Spinal cord (tissue), 9 donors: ENCODE measurements at regions not wholly inside any gene's neighbourhood (a gene's known extent, or its start where the extent isn't known, plus 50 kb on each side); places are given as distances from the start of the nearest gene placed in this dataset.
"Not testable (repeated sequence)": the region's sequence is repeated elsewhere in the genome, so short reads cannot be mapped to it uniquely, and the experiment has no call there.

Experiments used
- DNase-seq, 6 donors: peaks; one replicate each; pipeline versions ENCODE4 v3.0.0 to v3.0.0-alpha.2; 2013 to 2015; ENCODE audit warnings: low spot score in 6 of 6, low read depth in 4 of 6
- H3K27ac ChIP-seq: one replicate; pipeline ENCODE4 v1.5.1; 2013; ENCODE audit warnings: low read depth, low read length, control low read depth
- H3K27me3 ChIP-seq: one replicate; pipeline ENCODE4 v1.6.1; 2013; ENCODE audit warnings: low read length; ENCODE audit not compliant: control insufficient read depth, insufficient read depth
- H3K36me3 ChIP-seq: one replicate; pipeline ENCODE4 v1.6.1; 2013; ENCODE audit warnings: low read length; ENCODE audit not compliant: control insufficient read depth, insufficient read depth
- H3K4me1 ChIP-seq: one replicate; pipeline ENCODE4 v1.6.1; 2013; ENCODE audit warnings: low read length; ENCODE audit not compliant: control insufficient read depth, insufficient read depth
- H3K4me3 ChIP-seq: one replicate; pipeline ENCODE4 v1.5.1; 2013; ENCODE audit warnings: low read depth, low read length, control low read depth
- H3K9me3 ChIP-seq: one replicate; pipeline ENCODE4 v1.6.1; 2013; ENCODE audit warnings: low read length; ENCODE audit not compliant: control insufficient read depth, insufficient read depth
- WGBS: methylation state at CpG from one replicate; pipeline ENCODE4 v1.1.5; 2013; ENCODE audit warnings: missing lambda C conversion rate; ENCODE audit not compliant: insufficient coverage; 5-methylcytosine and 5-hydroxymethylcytosine counted together
- donor health status: healthy.

DNA sequence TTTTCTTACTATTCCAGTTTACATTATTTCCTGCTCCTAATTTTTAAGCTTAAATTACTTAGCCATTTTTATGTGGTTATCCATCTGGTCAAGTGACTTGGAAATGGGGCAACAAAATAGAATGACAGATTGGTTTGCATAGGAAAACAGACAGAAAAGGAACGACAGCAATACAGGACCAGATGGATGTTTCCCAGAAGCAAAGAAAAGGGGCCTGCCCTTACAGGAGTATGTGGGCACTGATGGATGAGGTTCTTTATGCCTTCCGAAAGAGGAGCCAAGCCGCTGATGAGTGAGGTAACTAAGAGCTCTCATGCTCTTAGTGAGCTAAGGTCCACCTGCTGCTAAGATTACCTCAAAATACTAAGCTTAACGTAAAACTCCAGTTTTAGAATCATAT lies 339.8 kb downstream of the CNTNAP3B start:
- not testable (repeated sequence) for H3K4me1 ChIP-seq, H3K27ac ChIP-seq, H3K36me3 ChIP-seq, H3K27me3 ChIP-seq, H3K9me3 ChIP-seq, H3K4me3 ChIP-seq
- WGBS: no CpG with 5 or more reads among the region's 4 CpGs
- DNase-seq: peak in 3 of 6 donors; percentile 1 to 72 (median 72)

DNA sequence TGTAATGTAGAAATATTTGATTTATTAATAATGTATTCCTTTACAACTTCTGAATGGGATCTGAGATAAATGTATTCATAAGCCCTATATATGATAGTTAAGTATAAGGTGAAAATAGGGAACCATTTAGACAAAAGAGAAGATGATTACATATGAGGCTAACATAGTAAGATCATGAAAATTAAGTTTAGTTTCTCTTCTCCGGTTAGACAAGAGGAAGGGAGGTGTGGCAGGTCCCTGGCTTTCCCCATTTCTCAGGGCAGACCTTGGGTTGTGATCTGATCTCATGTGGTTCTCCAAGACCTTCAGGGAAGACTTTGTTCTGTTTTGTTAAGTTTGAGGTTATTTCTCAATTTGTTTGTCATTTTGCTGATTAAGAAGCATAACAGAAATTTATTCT lies 341.3 kb downstream of the CNTNAP3B start:
- not testable (repeated sequence) for DNase-seq, H3K9me3 ChIP-seq, H3K27me3 ChIP-seq, H3K27ac ChIP-seq, H3K36me3 ChIP-seq, H3K4me3 ChIP-seq, H3K4me1 ChIP-seq
- no CpG with 5 or more reads among the region's 1 CpG for WGBS

DNA sequence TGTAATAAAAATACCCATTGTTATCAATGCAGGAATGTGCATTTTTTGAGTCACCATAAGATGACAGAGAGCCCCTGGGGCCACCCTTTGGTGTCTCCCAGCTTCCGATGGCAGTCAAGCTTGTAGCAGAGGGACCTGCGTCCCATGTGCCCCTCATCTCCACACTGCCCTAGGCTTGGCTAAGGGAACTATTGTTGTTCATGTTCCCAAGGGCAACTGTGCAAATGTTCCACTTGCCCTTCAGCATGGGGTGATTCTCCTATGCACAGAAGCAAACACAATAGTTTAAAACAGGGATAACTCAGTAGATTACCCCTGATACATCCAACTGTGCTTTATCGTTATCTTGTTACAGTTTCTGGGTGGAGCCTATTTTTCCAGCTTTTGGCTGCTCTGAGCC lies 342.0 kb downstream of the CNTNAP3B start:
- not testable (repeated sequence) for H3K27me3 ChIP-seq, H3K4me3 ChIP-seq, H3K9me3 ChIP-seq, H3K36me3 ChIP-seq, H3K27ac ChIP-seq, H3K4me1 ChIP-seq, DNase-seq
- no CpG with 5 or more reads among the region's 3 CpGs for WGBS

GRCh38 chr9:41784006-41784405 lies 345.2 kb downstream of the CNTNAP3B start:
- not testable (repeated sequence) for H3K27ac ChIP-seq, H3K36me3 ChIP-seq
- WGBS: 96% methylated on average over 5 of the region's 9 CpGs

GRCh38 chr9:41783070-41783810 lies 346.0 kb downstream of the CNTNAP3B start:
- H3K4me1 ChIP-seq, H3K9me3 ChIP-seq, DNase-seq, H3K27me3 ChIP-seq, H3K4me3 ChIP-seq, H3K36me3 ChIP-seq, H3K27ac ChIP-seq: not testable (repeated sequence)
- WGBS: 96% methylated on average over 13 of the region's 29 CpGs

More at GRCh38 chr9:41784006-41784405, 345.2 kb downstream of the CNTNAP3B start:
- not testable (repeated sequence) for H3K27me3 ChIP-seq, H3K9me3 ChIP-seq, H3K4me1 ChIP-seq, DNase-seq, H3K4me3 ChIP-seq

GRCh38 chr9:41781899-41782298 lies 347.3 kb downstream of the CNTNAP3B start:
- H3K27me3 ChIP-seq, DNase-seq, H3K4me3 ChIP-seq, H3K9me3 ChIP-seq, H3K4me1 ChIP-seq, H3K27ac ChIP-seq, H3K36me3 ChIP-seq: not testable (repeated sequence)
- WGBS: 97% methylated on average over 2 of the region's 2 CpGs

DNA sequence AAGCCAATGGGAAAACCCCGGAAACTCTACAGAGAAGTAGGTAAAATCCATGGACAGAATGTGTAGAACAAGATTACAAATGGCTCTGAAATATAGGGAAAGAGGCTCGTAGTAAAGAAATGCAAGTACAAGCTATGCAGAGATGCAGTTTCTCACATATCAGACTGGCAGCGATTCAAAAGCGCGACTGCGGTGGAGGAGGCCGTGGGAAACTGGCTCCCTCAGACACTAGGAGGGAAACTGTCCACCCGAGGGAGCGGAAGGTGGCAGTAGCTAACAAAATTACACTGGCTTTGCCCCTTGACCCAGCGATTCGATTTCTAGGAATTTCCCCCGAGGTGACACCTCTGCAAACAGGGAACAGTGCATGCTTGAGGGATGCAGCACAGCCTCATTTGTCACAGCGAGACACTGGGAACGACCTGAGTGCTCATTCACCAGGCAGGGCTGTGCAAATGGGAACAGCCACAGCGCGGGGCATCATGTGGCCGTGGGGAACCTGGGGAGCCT lies 349.3 kb downstream of the CNTNAP3B start:
- not testable (repeated sequence) for H3K4me3 ChIP-seq, H3K36me3 ChIP-seq, H3K27ac ChIP-seq, H3K4me1 ChIP-seq, H3K9me3 ChIP-seq, H3K27me3 ChIP-seq
- DNase-seq: peak in 2 of 6 donors; percentile 19 to 28
- no CpG with 5 or more reads among the region's 17 CpGs for WGBS

DNA sequence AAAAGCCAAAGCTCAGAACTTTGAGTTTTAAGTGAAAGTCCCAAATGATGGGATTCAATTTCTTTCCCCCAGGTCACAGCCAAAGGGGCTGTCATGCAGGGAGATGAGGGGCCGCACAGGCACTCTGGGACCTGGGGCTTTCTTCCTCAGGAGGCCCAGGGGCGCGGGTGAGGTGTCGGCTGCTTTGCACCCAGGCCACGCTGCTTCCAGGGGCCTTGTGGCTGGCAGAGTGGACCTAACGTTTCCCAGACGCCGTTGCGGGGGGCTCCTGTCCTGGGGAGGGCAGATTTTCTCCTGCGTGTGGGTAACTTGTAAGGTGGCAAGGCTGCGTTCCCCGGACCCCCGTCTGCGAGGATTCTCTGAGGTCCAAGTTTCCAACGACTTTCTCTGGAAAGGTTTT lies 350.0 kb downstream of the CNTNAP3B start:
- not testable (repeated sequence) for H3K4me1 ChIP-seq, DNase-seq, H3K27ac ChIP-seq, H3K4me3 ChIP-seq, H3K27me3 ChIP-seq, H3K9me3 ChIP-seq, H3K36me3 ChIP-seq
- 97% methylated on average over 14 of the region's 15 CpGs for whole genome bisulfite sequencing

GRCh38 chr9:41778535-41779071 lies 350.6 kb downstream of the CNTNAP3B start:
- not testable (repeated sequence) for H3K27ac ChIP-seq, H3K4me3 ChIP-seq, H3K4me1 ChIP-seq, H3K9me3 ChIP-seq, DNase-seq, H3K36me3 ChIP-seq, H3K27me3 ChIP-seq
- 96% methylated on average over 9 of the region's 38 CpGs for WGBS

DNA sequence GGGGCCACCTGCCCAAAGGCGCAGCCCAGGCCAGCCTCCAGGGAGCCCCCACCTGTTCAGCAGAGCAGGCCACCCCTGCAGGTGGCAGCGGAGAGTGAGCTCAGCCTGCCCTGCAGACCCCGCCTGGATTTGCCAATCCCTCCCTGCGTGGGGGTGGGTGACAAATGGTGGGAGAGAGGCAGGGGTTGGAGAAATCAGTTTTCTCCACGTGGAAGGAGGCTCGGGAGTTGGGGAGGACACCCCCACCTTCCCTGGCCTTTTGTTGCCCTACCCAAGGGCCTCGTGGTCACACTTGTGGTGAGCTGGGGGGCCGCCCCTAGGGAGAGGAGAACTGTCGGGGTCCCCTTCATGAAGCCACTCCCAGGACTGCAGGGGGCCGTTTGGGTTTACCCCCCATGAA lies 351.7 kb downstream of the CNTNAP3B start:
- H3K4me3 ChIP-seq, H3K4me1 ChIP-seq, H3K36me3 ChIP-seq, H3K27ac ChIP-seq, H3K9me3 ChIP-seq, H3K27me3 ChIP-seq, DNase-seq: not testable (repeated sequence)
- no CpG with 5 or more reads among the region's 10 CpGs for WGBS
